ENCODE measurements at regions not wholly inside any gene's neighbourhood (a gene's known extent, or its start where the extent isn't known, plus 50 kb on each side); places are given as distances from the start of the nearest gene placed in this dataset.
A peak's percentile ranks its signal among the peaks of the same experiment; 100 is the strongest.

DNA sequence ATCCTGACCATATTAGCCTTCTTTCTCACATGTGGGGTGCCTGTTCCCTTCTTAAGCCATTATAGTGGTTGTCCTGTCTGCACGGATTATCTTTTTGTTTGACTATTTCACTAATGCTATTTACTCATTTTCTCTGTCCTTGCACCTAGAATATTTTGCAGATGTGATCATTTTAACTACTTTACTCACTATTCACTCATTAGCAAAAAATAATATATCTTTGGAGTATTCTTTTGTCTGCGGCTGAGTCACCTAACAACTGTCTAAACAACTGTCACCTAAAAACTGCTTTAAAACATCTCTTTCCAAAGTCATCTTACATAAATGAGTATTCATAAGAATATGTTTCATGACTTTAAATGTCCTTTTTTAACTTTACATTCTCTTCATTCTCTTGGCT lies 87.4 kb downstream of the KCNJ2 start:
- no peak overlapping the region for H3K4me3 ChIP-seq (ENCODE audit: extremely low read depth in 1 of 4, insufficient read depth in 2 of 4, low read depth in 3 of 4, low read length in 4 of 4)
- no peak overlapping the region for H3K23ac ChIP-seq (ENCODE audit: insufficient read length)
- H4K5ac ChIP-seq (ENCODE audit: insufficient read length, low read depth, low read length), result no peak overlapping the region
- no peaks in the 10 kb centered on the region for H3K79me1 ChIP-seq (ENCODE audit: low read depth, low read length)
- H2BK20ac ChIP-seq (ENCODE audit: low read length), result no peak overlapping the region
- POLR2A ChIA-PET (ENCODE audit: partially characterized antibody), result no interaction called here
- no peak for DNase-seq (ENCODE audit: low read depth in 1 of 2, low spot score in 2 of 2)
- no peak overlapping the region for H3K56ac ChIP-seq (replicated peaks; ENCODE audit: insufficient read length, low read depth, low read length)
- no peaks in the 10 kb centered on the region for H3K79me2 ChIP-seq (ENCODE audit: control insufficient read depth in 1 of 2, insufficient read depth in 2 of 2, low read length in 2 of 2)
- no peak overlapping the region for H2BK5ac ChIP-seq (ENCODE audit: low read depth, low read length)
- no peak overlapping the region for H2BK15ac ChIP-seq (ENCODE audit: low read length)
- 0 out of 4 replicates have a peak, but pooled peaks cover 0 to 2% of the 10 kb centered on the region in 2 experiments for H3K9me3 ChIP-seq (ENCODE audit: insufficient read depth in 2 of 2, low read depth in 1 of 2, low read length in 1 of 2)
- H3K4me2 ChIP-seq (ENCODE audit: insufficient read depth in 1 of 2, low read depth in 2 of 2, low read length in 2 of 2), result no peak overlapping the region
- no peak for FAIRE-seq
- H2BK120ac ChIP-seq (replicated peaks; ENCODE audit: low read depth, low read length), result no peak overlapping the region
- H3K14ac ChIP-seq (ENCODE audit: insufficient read length), result no peak overlapping the region
- no peaks in the 10 kb centered on the region for H3K23me2 ChIP-seq (ENCODE audit: low read depth, low read length)
- no peaks in the 10 kb centered on the region for H3K4me1 ChIP-seq (replicated peaks in 1 of 4; ENCODE audit: control insufficient read depth in 3 of 4, insufficient read depth in 4 of 4, low read length in 3 of 4)
- no peak overlapping the region for H4K91ac ChIP-seq (replicated peaks; ENCODE audit: insufficient read length, low read length)
- H2AK5ac ChIP-seq (ENCODE audit: low read depth, low read length), result no peak overlapping the region
- H3K18ac ChIP-seq (ENCODE audit: extremely low read depth, low read length), result no peak overlapping the region
- no peak overlapping the region for H3K4ac ChIP-seq (replicated peaks; ENCODE audit: insufficient read length, low read depth, low read length)
- H2AFZ ChIP-seq (ENCODE audit: low read length), result no peak overlapping the region
- TF ChIP-seq SP1 (IDR thresholded peaks at IDR 0.05; ENCODE audit: low read depth, low read length) (no peak), ASH2L (IDR thresholded peaks at IDR 0.05; ENCODE audit: low read length) (no peak), CTBP2 (IDR thresholded peaks at IDR 0.05; ENCODE audit: borderline replicate concordance, insufficient read depth, insufficient read length, low read length) (no peak), CBX5 (IDR thresholded peaks at IDR 0.05; ENCODE audit: low read depth, low read length) (no peak), KDM5A (IDR thresholded peaks at IDR 0.05; ENCODE audit: low read length) (no peak), POLR2A (IDR thresholded peaks at IDR 0.05; ENCODE audit: control extremely low read depth in 1 of 2, low read depth in 2 of 2, low read length in 2 of 2) (no peak), CREB1 (IDR thresholded peaks at IDR 0.05) (no peak), HDAC6 (IDR thresholded peaks at IDR 0.05; ENCODE audit: low read depth, low read length) (no peak)
- TF ChIP-seq, protein P1, sequence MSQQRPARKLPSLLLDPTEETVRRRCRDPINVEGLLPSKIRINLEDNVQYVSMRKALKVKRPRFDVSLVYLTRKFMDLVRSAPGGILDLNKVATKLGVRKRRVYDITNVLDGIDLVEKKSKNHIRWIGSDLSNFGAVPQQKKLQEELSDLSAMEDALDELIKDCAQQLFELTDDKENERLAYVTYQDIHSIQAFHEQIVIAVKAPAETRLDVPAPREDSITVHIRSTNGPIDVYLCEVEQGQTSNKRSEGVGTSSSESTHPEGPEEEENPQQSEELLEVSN (IDR thresholded peaks at IDR 0.05), result no peak
- no peak overlapping the region for H4K8ac ChIP-seq (ENCODE audit: extremely low read depth, insufficient read depth, low read length)
- CTCF ChIA-PET (ENCODE audit: partially characterized antibody), result no interaction called here
- H4K20me1 ChIP-seq (replicated peaks in 1 of 2; ENCODE audit: control insufficient read depth in 1 of 2, insufficient read depth in 2 of 2, low read length in 2 of 2), result no peaks in the 10 kb centered on the region
- WGBS, 2 experiments (ENCODE audit: extremely low coverage in 1 of 2, insufficient coverage in 1 of 2, insufficient read length in 1 of 2, insufficient replicate concordance in 2 of 2, low coverage in 1 of 2, low lambda C conversion rate in 2 of 2, missing lambda C conversion rate in 1 of 2), result 86% methylated on average over 2 of the region's 2 CpGs; no CpG with 5 or more reads in 1 of the 2 experiments
- H3K27ac ChIP-seq (ENCODE audit: low read depth, low read length), result no peak overlapping the region
- H3K9ac ChIP-seq (replicated peaks in 1 of 4; ENCODE audit: extremely low read depth in 1 of 4, low read depth in 3 of 4, low read length in 3 of 4), result peak overlapping the region in 1 of 4 experiments; percentile 34; a peak in 1 of 7 replicates
- no peaks in the 10 kb centered on the region for H3K27me3 ChIP-seq (replicated peaks in 1 of 4; ENCODE audit: control insufficient read depth in 3 of 4, extremely low read depth in 1 of 4, insufficient read depth in 3 of 4, low read length in 3 of 4)
- no peak overlapping the region for H2BK12ac ChIP-seq (ENCODE audit: low read depth, low read length)
- no peaks in the 10 kb centered on the region for H3K36me3 ChIP-seq (ENCODE audit: control insufficient read depth in 2 of 4, insufficient read depth in 4 of 4, low read length in 3 of 4)
